Stimulated activated CD8-positive, alpha-beta memory T cell treated with anti-CD3 and anti-CD28 coated beads, Interleukin-15, amount 100 ng/mL, for 1 hour (primary cell): ENCODE measurements at regions not wholly inside any gene's neighbourhood (a gene's known extent, or its start where the extent isn't known, plus 50 kb on each side); places are given as distances from the start of the nearest gene placed in this dataset.

Experiments
- DNase-seq: peaks from one replicate; pipeline ENCODE4 v3.0.0-alpha.2; 2020; ENCODE audit warnings: low read depth

GRCh38 chr3:102156426-102156825 is 278.4 kb upstream of the ZPLD1 start:
- no peak for DNase-seq

- DNase-seq = no peak
These were observed 276.6 kb upstream of the ZPLD1 start for GRCh38 chr3:102158080-102158740.

GRCh38 chr3:102159810-102160451 is 274.9 kb upstream of the ZPLD1 start:
- no peak for DNase-seq

GRCh38 chr3:102161384-102162006 is 273.3 kb upstream of the ZPLD1 start:
- DNase-seq = no peak

GRCh38 chr3:102162251-102162650 is 272.6 kb upstream of the ZPLD1 start:
- no peak for DNase-seq

GRCh38 chr3:102163039-102163817 is 271.6 kb upstream of the ZPLD1 start:
- DNase-seq = no peak

- DNase-seq = no peak
These were observed 271.0 kb upstream of the ZPLD1 start for GRCh38 chr3:102163818-102164154.

- no peak for DNase-seq
These were observed 269.4 kb upstream of the ZPLD1 start for GRCh38 chr3:102165367-102165766.

GRCh38 chr3:102169915-102170479 is 264.8 kb upstream of the ZPLD1 start:
- no peak for DNase-seq

- DNase-seq = no peak
These were observed 264.3 kb upstream of the ZPLD1 start for GRCh38 chr3:102170545-102170944.

GRCh38 chr3:102174312-102174712 is 260.5 kb upstream of the ZPLD1 start:
- DNase-seq = no peak

- no peak for DNase-seq
These were observed 259.9 kb upstream of the ZPLD1 start for GRCh38 chr3:102174832-102175374.

GRCh38 chr3:102176333-102177050 is 258.3 kb upstream of the ZPLD1 start:
- no peak for DNase-seq

- no peak for DNase-seq
These were observed 257.6 kb upstream of the ZPLD1 start for GRCh38 chr3:102177075-102177755.

- DNase-seq = no peak
These were observed 256.0 kb upstream of the ZPLD1 start for GRCh38 chr3:102178817-102179216.

- no peak for DNase-seq
These were observed 255.3 kb upstream of the ZPLD1 start for GRCh38 chr3:102179326-102180177.

GRCh38 chr3:102180280-102180931 is 254.4 kb upstream of the ZPLD1 start:
- no peak for DNase-seq

GRCh38 chr3:102181175-102181920 is 253.5 kb upstream of the ZPLD1 start:
- no peak for DNase-seq

GRCh38 chr3:102182162-102182561 is 252.7 kb upstream of the ZPLD1 start:
- no peak for DNase-seq
